WTC11 (cell line): ENCODE measurements at regions not wholly inside any gene's neighbourhood (a gene's known extent, or its start where the extent isn't known, plus 50 kb on each side); places are given as distances from the start of the nearest gene placed in this dataset.

Experiments
- ATAC-seq: fragments of 200-7000 bp; cut with Tn5 transposase; 2 replicates; pipeline ENCODE4 v1.10.0; 2021; ENCODE audit warnings: mild to moderate bottlenecking, moderate library complexity
- CTCF ChIA-PET: fragments of 300-600 bp; sonication (Branson Sonifier 250); formaldehyde crosslinking; loops from one replicate; lab custom pipeline; 2021; ENCODE audit warnings: antibody characterized with exemption; lab: Charles Lee
- POLR2A ChIA-PET: fragments of 350-600 bp; sonication (Branson Sonifier 250); formaldehyde crosslinking; loops from one replicate; lab custom pipeline; 2021; ENCODE audit warnings: antibody characterized with exemption; lab: Charles Lee
- DNase-seq: peaks from one replicate; pipeline ENCODE4 v3.0.0; 2021; ENCODE audit warnings: low spot score
- H3K27ac Mint-ChIP-seq: 2 replicates; pipeline ENCODE4 v1.8.0; 2021; ENCODE audit warnings: mixed read lengths
- H3K27me3 Mint-ChIP-seq: 2 replicates; pipeline ENCODE4 v1.8.0; 2021; ENCODE audit warnings: low read depth, mild to moderate bottlenecking, moderate library complexity, mixed read lengths
- H3K36me3 Mint-ChIP-seq: 2 replicates; pipeline ENCODE4 v1.8.0; 2021; ENCODE audit warnings: mixed read lengths
- H3K4me1 Mint-ChIP-seq: 2 replicates; pipeline ENCODE4 v1.8.0; 2022; ENCODE audit warnings: mixed read lengths
- H3K4me3 Mint-ChIP-seq: 2 replicates; pipeline ENCODE4 v1.8.0; 2021; ENCODE audit warnings: mild to moderate bottlenecking, moderate library complexity, mixed read lengths
- H3K9me3 Mint-ChIP-seq: 2 replicates; pipeline ENCODE4 v1.8.0; 2021; ENCODE audit warnings: mixed read lengths
- ATF1 ChIP-seq: sonication (generic); formaldehyde crosslinking; IDR thresholded peaks from 2 replicates; pipeline ENCODE4 v1.8.1; 2023; ENCODE audit warnings: mild to moderate bottlenecking, moderate library complexity, missing genetic modification reagents
- CDX4 ChIP-seq: fragments of 250-450 bp; sonication (Bioruptor Pico); IDR thresholded peaks from 2 replicates; pipeline ENCODE4 v1.9.0; 2021; ENCODE audit warnings: moderate library complexity, mild to moderate bottlenecking, inconsistent platforms, borderline replicate concordance
- E2F5 ChIP-seq: sonication (generic); formaldehyde crosslinking; IDR thresholded peaks from 2 replicates; pipeline ENCODE4 v1.8.1; 2022; ENCODE audit warnings: mild to moderate bottlenecking, moderate library complexity, missing genetic modification reagents
- FOXK1 ChIP-seq: sonication (generic); formaldehyde crosslinking; IDR thresholded peaks from 2 replicates; pipeline ENCODE4 v1.8.0; 2022; ENCODE audit warnings: mild to moderate bottlenecking, moderate library complexity, missing genetic modification reagents
- GTF2I ChIP-seq: fragments of 250-450 bp; sonication (Bioruptor Pico); conservative IDR thresholded peaks from 2 replicates; pipeline ENCODE4 v1.4.0; 2021; ENCODE audit warnings: mild to moderate bottlenecking
- HMGA2 ChIP-seq: fragments of 250-450 bp; sonication (Bioruptor Pico); IDR thresholded peaks from 2 replicates; pipeline ENCODE4 v1.4.0; 2021; ENCODE audit warnings: mild to moderate bottlenecking, moderate library complexity
- NR2C2 ChIP-seq: sonication (generic); formaldehyde crosslinking; IDR thresholded peaks from 2 replicates; pipeline ENCODE4 v1.8.0; 2022; ENCODE audit warnings: mild to moderate bottlenecking, missing genetic modification reagents
- USF2 ChIP-seq: sonication (generic); formaldehyde crosslinking; IDR thresholded peaks from 2 replicates; pipeline ENCODE4 v1.8.1; 2023; ENCODE audit warnings: mild to moderate bottlenecking, missing genetic modification reagents, moderate library complexity
- ZNF138 ChIP-seq: sonication (generic); formaldehyde crosslinking; conservative IDR thresholded peaks from 2 replicates; pipeline ENCODE4 v1.8.1; 2022; ENCODE audit warnings: mild to moderate bottlenecking, moderate library complexity, missing genetic modification reagents
- TF ChIP-seq, protein P1 (sequence below): sonication (generic); formaldehyde crosslinking; IDR thresholded peaks from 2 replicates; pipeline ENCODE4 v1.8.1; 2023; ENCODE audit warnings: mild to moderate bottlenecking, missing genetic modification reagents
- TF ChIP-seq, protein P2 (sequence below): sonication (generic); formaldehyde crosslinking; IDR thresholded peaks from 2 replicates; pipeline ENCODE4 v1.8.0; 2022; ENCODE audit warnings: mild to moderate bottlenecking, missing genetic modification reagents
- TF ChIP-seq, protein P3 (sequence below): sonication (generic); formaldehyde crosslinking; IDR thresholded peaks from 2 replicates; pipeline ENCODE4 v1.8.0; 2022; ENCODE audit warnings: missing genetic modification reagents
- TF ChIP-seq, protein P4 (sequence below): sonication (generic); formaldehyde crosslinking; IDR thresholded peaks from 2 replicates; pipeline ENCODE4 v1.8.0; 2022; ENCODE audit warnings: mild to moderate bottlenecking, missing genetic modification reagents
- TF ChIP-seq, protein P5 (sequence below): fragments of 250-450 bp; sonication (Bioruptor Pico); IDR thresholded peaks from 2 replicates; pipeline ENCODE4 v1.8.0; 2021; ENCODE audit warnings: mild to moderate bottlenecking

DNA sequence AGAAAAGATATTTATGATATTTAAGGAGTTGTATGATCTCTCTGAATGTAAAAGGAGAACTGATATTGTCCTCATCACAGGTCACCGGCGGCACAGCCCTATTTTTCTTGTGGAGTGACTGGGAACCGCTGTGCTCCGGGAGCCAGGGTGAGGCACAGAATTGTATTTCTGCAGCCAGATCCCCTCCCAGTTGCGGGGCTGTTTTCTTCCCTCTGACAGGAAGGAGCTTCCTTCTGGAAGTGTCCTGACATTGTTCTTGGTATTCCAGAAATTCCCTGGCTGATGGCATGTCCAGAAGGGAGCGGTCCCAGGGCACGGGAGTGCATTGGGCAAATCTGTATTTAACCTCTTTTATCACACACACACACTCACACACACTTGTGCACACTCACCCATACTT lies 268.6 kb upstream of the FOXF1 start:
- no peak for DNase-seq
- H3K4me3 Mint-ChIP-seq: no peak overlapping the region
- TF ChIP-seq, protein P1, sequence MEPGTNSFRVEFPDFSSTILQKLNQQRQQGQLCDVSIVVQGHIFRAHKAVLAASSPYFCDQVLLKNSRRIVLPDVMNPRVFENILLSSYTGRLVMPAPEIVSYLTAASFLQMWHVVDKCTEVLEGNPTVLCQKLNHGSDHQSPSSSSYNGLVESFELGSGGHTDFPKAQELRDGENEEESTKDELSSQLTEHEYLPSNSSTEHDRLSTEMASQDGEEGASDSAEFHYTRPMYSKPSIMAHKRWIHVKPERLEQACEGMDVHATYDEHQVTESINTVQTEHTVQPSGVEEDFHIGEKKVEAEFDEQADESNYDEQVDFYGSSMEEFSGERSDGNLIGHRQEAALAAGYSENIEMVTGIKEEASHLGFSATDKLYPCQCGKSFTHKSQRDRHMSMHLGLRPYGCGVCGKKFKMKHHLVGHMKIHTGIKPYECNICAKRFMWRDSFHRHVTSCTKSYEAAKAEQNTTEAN (CRISPR knock-in tag): 0 out of 2 replicates have a peak, but pooled peaks have one; percentile 56
- TF ChIP-seq CDX4 (CRISPR knock-in tag): no peak
- TF ChIP-seq, all 79 proteins: peak for 1
- no peak overlapping the region for H3K27ac Mint-ChIP-seq
- no peaks in the 10 kb centered on the region for H3K36me3 Mint-ChIP-seq
- H3K27me3 Mint-ChIP-seq: peaks cover 3% of the 10 kb centered on the region; the same call in 1 of the 2 replicates
- ATAC-seq: no peak; the same call in 1 of the 2 replicates
- ChIA-PET CTCF (interaction anchor here (1.8 to 2.9 kb wide), 3 partner anchors 11 to 276 kb away, joined by 5 to 31 read pairs (median 6); no protein-coding TSS in a partner anchor), POLR2A (no interaction called here)
- peaks cover 28% of the 10 kb centered on the region for H3K4me1 Mint-ChIP-seq
- peaks cover 6% of the 10 kb centered on the region for H3K9me3 Mint-ChIP-seq

DNA sequence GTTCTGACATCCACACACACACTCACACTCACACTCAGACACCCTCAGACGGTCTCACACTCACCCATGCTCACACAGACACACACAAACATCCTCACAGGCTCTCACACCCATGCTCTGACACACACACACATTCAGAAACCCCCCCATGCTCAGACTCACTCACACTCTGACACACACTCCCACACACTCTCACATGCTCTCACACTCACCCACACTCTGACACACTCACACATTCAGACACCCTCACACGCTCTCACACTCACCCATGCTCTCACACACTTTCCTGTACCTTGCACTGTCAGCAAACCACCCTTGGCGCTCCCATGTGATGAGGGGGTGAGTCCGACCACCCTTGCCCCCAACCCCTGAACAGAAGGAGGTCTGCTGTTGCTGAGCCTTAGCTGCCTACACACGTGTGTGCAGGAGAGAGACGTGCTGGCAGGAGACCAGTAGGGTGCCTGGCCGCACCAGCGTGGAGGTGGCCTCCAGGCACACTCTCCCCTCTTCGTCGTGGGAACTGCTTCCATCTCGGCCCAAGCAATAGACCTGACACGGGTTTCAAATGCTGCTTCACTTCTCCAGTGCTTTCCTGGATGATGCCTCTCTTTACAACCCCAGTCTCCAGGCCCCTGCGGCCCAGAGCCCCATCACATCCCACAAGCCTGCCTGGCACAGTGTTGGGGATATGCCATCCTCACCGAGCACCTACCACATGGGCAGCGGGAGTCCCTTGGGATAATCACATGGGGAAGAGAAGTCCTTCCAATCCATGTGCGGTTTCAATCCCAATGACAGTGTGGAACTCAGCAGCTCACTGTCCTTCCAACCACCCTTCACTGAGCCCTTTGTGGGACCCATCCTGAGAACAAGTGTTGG lies 267.8 kb upstream of the FOXF1 start:
- ATAC-seq: no peak
- Mint-ChIP-seq H3K9me3 (peaks cover 6% of the 10 kb centered on the region), H3K27me3 (peaks cover 3% of the 10 kb centered on the region; the same call in 1 of the 2 replicates), H3K4me1 (peaks cover 28% of the 10 kb centered on the region), H3K4me3 (no peak overlapping the region), H3K36me3 (no peaks in the 10 kb centered on the region), H3K27ac (peak overlapping the region; percentile 21; the same call in 1 of the 2 replicates)
- POLR2A ChIA-PET: no interaction called here
- TF ChIP-seq GTF2I (CRISPR knock-in tag) (no peak), USF2 (CRISPR knock-in tag) (no peak), HMGA2 (no peak), ATF1 (CRISPR knock-in tag) (no peak), E2F5 (CRISPR knock-in tag) (no peak), FOXK1 (no peak), NR2C2 (CRISPR knock-in tag) (no peak), ZNF138 (CRISPR knock-in tag) (no peak)
- TF ChIP-seq, protein P2, sequence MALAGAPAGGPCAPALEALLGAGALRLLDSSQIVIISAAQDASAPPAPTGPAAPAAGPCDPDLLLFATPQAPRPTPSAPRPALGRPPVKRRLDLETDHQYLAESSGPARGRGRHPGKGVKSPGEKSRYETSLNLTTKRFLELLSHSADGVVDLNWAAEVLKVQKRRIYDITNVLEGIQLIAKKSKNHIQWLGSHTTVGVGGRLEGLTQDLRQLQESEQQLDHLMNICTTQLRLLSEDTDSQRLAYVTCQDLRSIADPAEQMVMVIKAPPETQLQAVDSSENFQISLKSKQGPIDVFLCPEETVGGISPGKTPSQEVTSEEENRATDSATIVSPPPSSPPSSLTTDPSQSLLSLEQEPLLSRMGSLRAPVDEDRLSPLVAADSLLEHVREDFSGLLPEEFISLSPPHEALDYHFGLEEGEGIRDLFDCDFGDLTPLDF (CRISPR knock-in tag): no peak
- TF ChIP-seq, protein P3, sequence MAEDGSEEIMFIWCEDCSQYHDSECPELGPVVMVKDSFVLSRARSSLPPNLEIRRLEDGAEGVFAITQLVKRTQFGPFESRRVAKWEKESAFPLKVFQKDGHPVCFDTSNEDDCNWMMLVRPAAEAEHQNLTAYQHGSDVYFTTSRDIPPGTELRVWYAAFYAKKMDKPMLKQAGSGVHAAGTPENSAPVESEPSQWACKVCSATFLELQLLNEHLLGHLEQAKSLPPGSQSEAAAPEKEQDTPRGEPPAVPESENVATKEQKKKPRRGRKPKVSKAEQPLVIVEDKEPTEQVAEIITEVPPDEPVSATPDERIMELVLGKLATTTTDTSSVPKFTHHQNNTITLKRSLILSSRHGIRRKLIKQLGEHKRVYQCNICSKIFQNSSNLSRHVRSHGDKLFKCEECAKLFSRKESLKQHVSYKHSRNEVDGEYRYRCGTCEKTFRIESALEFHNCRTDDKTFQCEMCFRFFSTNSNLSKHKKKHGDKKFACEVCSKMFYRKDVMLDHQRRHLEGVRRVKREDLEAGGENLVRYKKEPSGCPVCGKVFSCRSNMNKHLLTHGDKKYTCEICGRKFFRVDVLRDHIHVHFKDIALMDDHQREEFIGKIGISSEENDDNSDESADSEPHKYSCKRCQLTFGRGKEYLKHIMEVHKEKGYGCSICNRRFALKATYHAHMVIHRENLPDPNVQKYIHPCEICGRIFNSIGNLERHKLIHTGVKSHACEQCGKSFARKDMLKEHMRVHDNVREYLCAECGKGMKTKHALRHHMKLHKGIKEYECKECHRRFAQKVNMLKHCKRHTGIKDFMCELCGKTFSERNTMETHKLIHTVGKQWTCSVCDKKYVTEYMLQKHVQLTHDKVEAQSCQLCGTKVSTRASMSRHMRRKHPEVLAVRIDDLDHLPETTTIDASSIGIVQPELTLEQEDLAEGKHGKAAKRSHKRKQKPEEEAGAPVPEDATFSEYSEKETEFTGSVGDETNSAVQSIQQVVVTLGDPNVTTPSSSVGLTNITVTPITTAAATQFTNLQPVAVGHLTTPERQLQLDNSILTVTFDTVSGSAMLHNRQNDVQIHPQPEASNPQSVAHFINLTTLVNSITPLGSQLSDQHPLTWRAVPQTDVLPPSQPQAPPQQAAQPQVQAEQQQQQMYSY: no peak
- TF ChIP-seq, protein P4, sequence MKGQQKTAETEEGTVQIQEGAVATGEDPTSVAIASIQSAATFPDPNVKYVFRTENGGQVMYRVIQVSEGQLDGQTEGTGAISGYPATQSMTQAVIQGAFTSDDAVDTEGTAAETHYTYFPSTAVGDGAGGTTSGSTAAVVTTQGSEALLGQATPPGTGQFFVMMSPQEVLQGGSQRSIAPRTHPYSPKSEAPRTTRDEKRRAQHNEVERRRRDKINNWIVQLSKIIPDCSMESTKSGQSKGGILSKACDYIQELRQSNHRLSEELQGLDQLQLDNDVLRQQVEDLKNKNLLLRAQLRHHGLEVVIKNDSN (CRISPR knock-in tag): no peak
- TF ChIP-seq, protein P5, sequence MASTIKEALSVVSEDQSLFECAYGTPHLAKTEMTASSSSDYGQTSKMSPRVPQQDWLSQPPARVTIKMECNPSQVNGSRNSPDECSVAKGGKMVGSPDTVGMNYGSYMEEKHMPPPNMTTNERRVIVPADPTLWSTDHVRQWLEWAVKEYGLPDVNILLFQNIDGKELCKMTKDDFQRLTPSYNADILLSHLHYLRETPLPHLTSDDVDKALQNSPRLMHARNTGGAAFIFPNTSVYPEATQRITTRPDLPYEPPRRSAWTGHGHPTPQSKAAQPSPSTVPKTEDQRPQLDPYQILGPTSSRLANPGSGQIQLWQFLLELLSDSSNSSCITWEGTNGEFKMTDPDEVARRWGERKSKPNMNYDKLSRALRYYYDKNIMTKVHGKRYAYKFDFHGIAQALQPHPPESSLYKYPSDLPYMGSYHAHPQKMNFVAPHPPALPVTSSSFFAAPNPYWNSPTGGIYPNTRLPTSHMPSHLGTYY (CRISPR knock-in tag): no peak
- CTCF ChIA-PET: interaction anchor here (1.8 to 3.0 kb wide), 2 partner anchors 10 to 169 kb away, joined by 5 to 33 read pairs; no protein-coding TSS in a partner anchor
- no peak for DNase-seq
